ENCODE measurements at regions not wholly inside any gene's neighbourhood (a gene's known extent, or its start where the extent isn't known, plus 50 kb on each side); places are given as distances from the start of the nearest gene placed in this dataset.

DNA sequence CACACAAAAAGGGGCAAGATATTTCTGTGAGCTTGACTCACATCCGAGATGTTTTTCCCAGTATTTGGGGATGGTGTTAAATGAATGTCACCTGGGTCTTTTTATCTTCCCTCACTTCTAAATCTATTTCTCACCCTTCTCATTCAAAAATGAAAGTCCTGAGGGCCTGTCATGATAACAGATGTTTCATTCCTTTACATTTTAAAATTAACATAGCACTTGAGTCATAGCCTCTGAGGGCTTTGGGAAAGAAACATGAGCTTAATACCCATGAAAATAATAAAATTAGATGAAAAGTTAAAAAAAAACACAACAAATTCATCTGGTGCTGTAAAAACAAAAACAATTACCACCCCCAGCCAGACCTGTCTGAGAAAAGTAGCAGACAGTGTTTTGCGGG is 226.7 kb downstream of the HNMT start:
- H4K20me1 ChIP-seq, result no peaks in the 10 kb centered on the region
- H3K36me3 ChIP-seq, result no peaks in the 10 kb centered on the region
- no peak overlapping the region for H3K4me3 ChIP-seq
- no peak overlapping the region for H3K27ac ChIP-seq
- no peaks in the 10 kb centered on the region for H3K4me1 ChIP-seq
- no peak overlapping the region for H3K4me2 ChIP-seq
- H3K9me3 ChIP-seq, result no peaks in the 10 kb centered on the region
- H3K9ac ChIP-seq, result no peak overlapping the region
- TF ChIP-seq Cebpa-rat (IDR thresholded peaks at IDR 0.05), result no peak
- no peaks in the 10 kb centered on the region for H3K27me3 ChIP-seq

DNA sequence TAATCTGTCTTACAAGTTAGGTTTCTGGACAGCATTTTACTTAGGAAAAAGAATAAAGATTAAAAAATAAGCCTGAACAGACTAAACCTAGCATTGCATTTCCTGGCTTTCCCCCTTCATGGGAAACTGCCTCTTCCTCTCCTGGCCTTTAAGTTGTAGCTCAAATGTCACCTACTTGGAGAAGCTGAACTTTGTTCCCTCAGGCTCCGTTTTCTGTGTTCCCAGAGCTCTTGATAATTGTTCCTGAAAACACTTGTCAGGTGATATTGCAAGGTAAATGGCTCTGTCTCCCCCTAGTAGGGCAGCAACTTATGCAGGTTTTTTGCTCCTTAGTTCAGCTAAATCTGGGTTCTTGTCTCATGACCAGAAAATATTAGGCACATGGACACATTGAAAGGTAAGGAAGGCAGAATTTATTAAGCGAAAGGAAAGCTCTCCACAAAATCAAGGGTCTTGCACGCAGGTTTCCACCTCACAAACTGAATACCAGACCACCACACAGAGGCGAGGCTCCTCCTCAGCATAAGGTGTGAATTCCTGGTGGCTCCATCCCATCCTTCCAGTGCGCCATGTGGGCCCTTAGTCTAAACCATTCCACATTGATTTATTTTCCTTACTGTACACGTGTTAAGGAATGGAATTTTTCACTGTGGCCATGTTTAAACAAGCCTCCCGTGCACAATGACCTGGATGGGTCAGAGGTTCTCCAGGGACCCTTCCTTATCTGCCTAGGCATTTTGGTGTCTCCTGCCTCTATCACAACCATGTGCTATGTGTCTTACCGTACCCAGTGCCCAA is 229.3 kb downstream of the HNMT start:
- Histone ChIP-seq H3K9ac (no peak overlapping the region), H3K4me1 (no peaks in the 10 kb centered on the region), H3K27ac (no peak overlapping the region), H3K4me2 (no peak overlapping the region), H4K20me1 (no peaks in the 10 kb centered on the region), H3K27me3 (no peaks in the 10 kb centered on the region), H3K36me3 (no peaks in the 10 kb centered on the region), H3K4me3 (no peak overlapping the region), H3K9me3 (no peaks in the 10 kb centered on the region)
- no peak for TF ChIP-seq Cebpa-rat (IDR thresholded peaks at IDR 0.05)

- no peaks in the 10 kb centered on the region for H3K27me3 ChIP-seq
Measured at GRCh38 chr2:138201286-138201685, 237.0 kb downstream of the HNMT start.

GRCh38 chr2:138202762-138203161 is 238.5 kb downstream of the HNMT start:
- no peak for TF ChIP-seq Cebpa-rat (IDR thresholded peaks at IDR 0.05)
- Histone ChIP-seq H3K27me3 (no peaks in the 10 kb centered on the region), H3K9me3 (no peaks in the 10 kb centered on the region), H3K27ac (no peak overlapping the region), H3K4me2 (no peak overlapping the region), H3K4me1 (no peaks in the 10 kb centered on the region), H4K20me1 (no peaks in the 10 kb centered on the region), H3K9ac (no peak overlapping the region), H3K4me3 (no peak overlapping the region), H3K36me3 (no peaks in the 10 kb centered on the region)

More at GRCh38 chr2:138201286-138201685, 237.0 kb downstream of the HNMT start:
- no peak for TF ChIP-seq Cebpa-rat (IDR thresholded peaks at IDR 0.05)
- Histone ChIP-seq H3K9me3 (no peaks in the 10 kb centered on the region), H3K4me3 (no peak overlapping the region), H3K9ac (no peak overlapping the region), H3K36me3 (no peaks in the 10 kb centered on the region), H3K27ac (no peak overlapping the region), H4K20me1 (no peaks in the 10 kb centered on the region), H3K4me2 (no peak overlapping the region), H3K4me1 (no peaks in the 10 kb centered on the region)

DNA sequence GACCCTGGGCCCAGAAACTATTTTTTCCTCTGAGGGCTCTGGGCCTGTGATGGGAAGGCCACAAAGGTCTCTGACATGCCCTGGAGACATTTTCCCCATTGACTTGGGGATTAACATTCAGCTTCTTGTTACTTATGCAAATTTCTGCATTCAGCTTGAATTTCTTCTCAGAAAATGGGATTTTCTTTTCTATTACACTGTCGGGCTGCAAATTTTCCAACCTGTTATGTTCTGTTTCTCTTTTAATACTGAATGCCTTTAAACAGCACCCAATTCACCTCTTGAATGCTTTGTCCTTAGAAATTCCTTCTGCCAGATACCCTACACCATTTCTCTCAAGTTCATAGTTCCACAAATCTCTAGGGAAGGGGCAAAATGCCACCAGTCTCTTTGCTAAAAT is 241.0 kb downstream of the HNMT start:
- no peaks in the 10 kb centered on the region for H3K36me3 ChIP-seq
- no peaks in the 10 kb centered on the region for H4K20me1 ChIP-seq
- no peaks in the 10 kb centered on the region for H3K4me1 ChIP-seq
- no peak overlapping the region for H3K4me2 ChIP-seq
- no peaks in the 10 kb centered on the region for H3K9me3 ChIP-seq
- no peak for TF ChIP-seq Cebpa-rat (IDR thresholded peaks at IDR 0.05)
- H3K4me3 ChIP-seq, result no peak overlapping the region
- no peaks in the 10 kb centered on the region for H3K27me3 ChIP-seq
- H3K9ac ChIP-seq, result no peak overlapping the region
- H3K27ac ChIP-seq, result no peak overlapping the region

- Histone ChIP-seq H3K9ac (no peak overlapping the region), H3K4me1 (no peaks in the 10 kb centered on the region), H3K27me3 (no peaks in the 10 kb centered on the region), H3K36me3 (no peaks in the 10 kb centered on the region), H3K4me2 (no peak overlapping the region), H3K9me3 (no peaks in the 10 kb centered on the region), H4K20me1 (no peaks in the 10 kb centered on the region), H3K4me3 (no peak overlapping the region), H3K27ac (no peak overlapping the region)
- no peak for TF ChIP-seq Cebpa-rat (IDR thresholded peaks at IDR 0.05)
Measured at GRCh38 chr2:138207074-138207930, 243.0 kb downstream of the HNMT start.

DNA sequence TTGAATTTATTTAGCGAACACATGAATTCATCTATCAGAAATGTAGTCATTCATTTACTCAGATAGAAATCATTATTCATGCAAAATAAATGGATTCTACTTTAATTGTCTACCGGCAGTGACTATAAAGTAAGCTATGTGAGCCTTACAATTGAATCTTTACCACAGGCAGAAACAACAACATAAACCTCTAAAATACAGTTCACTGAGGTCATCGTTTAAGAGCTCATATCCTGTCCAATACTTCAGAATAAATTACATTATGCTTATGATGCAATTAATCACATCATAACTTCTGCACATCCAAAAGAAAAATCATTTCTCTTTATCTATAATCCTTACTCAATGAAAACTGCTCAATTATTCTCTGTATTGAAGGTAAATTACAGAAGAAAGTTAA is 244.7 kb downstream of the HNMT start:
- H3K4me2 ChIP-seq, result no peak overlapping the region
- no peak overlapping the region for H3K4me3 ChIP-seq
- H3K27ac ChIP-seq, result no peak overlapping the region
- TF ChIP-seq Cebpa-rat (IDR thresholded peaks at IDR 0.05), result no peak
- no peak overlapping the region for H3K9ac ChIP-seq
- H4K20me1 ChIP-seq, result no peaks in the 10 kb centered on the region
- no peaks in the 10 kb centered on the region for H3K4me1 ChIP-seq
- no peaks in the 10 kb centered on the region for H3K36me3 ChIP-seq
- no peaks in the 10 kb centered on the region for H3K9me3 ChIP-seq
- H3K27me3 ChIP-seq, result no peaks in the 10 kb centered on the region

GRCh38 chr2:138210487-138210886 is 246.2 kb downstream of the HNMT start:
- no peaks in the 10 kb centered on the region for H3K4me1 ChIP-seq

DNA sequence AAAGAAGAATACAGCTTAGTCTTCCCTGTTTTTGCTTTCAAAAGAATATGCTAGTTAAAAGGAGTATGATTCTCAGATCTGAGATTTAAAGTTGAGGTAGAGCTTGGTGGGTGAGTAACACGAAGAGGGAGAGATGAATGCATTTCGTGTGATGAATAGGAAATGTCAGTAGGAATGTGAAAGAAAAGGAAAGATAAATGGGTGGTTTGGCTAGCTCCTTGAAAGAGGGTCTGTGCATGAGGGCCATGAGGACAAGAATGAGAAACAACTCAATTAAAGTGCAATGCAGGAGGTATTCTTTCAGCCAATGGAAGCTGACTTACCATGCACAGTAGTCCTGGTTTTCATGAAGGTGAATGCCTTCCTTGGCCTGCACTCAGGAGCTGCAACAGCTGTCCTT is 248.2 kb downstream of the HNMT start:
- H4K20me1 ChIP-seq, result no peaks in the 10 kb centered on the region
- no peaks in the 10 kb centered on the region for H3K27me3 ChIP-seq
- no peaks in the 10 kb centered on the region for H3K4me1 ChIP-seq
- no peak overlapping the region for H3K4me2 ChIP-seq
- TF ChIP-seq Cebpa-rat (IDR thresholded peaks at IDR 0.05), result no peak
- no peaks in the 10 kb centered on the region for H3K36me3 ChIP-seq
- H3K4me3 ChIP-seq, result no peak overlapping the region
- H3K27ac ChIP-seq, result no peak overlapping the region
- H3K9me3 ChIP-seq, result no peaks in the 10 kb centered on the region
- H3K9ac ChIP-seq, result no peak overlapping the region

More at GRCh38 chr2:138210487-138210886, 246.2 kb downstream of the HNMT start:
- Histone ChIP-seq H3K27ac (no peak overlapping the region), H3K4me2 (no peak overlapping the region), H3K36me3 (no peaks in the 10 kb centered on the region), H4K20me1 (no peaks in the 10 kb centered on the region), H3K4me3 (no peak overlapping the region), H3K27me3 (no peaks in the 10 kb centered on the region), H3K9ac (no peak overlapping the region), H3K9me3 (no peaks in the 10 kb centered on the region)
- no peak for TF ChIP-seq Cebpa-rat (IDR thresholded peaks at IDR 0.05)

DNA sequence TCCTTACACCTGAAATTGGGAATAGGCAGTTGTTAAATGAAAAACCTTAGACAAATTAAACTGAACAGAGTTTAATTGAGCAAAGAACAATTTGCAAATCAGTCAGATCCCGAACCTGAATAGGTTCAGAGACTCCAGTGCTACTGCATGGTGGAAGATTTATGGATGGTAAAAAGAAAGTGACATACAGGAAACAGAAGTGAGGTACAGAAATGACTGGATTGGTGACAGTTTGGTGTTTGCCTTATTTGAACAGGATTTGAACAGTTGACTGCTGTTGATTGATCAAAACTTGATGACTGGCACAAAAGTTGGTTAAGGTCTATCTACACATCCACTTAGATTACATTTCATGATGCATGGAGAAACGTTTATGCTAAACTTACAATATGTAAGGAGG is 248.8 kb downstream of the HNMT start:
- no peaks in the 10 kb centered on the region for H3K9me3 ChIP-seq
- H3K4me3 ChIP-seq, result no peak overlapping the region
- H3K36me3 ChIP-seq, result no peaks in the 10 kb centered on the region
- TF ChIP-seq Cebpa-rat (IDR thresholded peaks at IDR 0.05), result no peak
- H3K9ac ChIP-seq, result no peak overlapping the region
- H3K4me1 ChIP-seq, result no peaks in the 10 kb centered on the region
- no peaks in the 10 kb centered on the region for H4K20me1 ChIP-seq
- no peak overlapping the region for H3K4me2 ChIP-seq
- H3K27me3 ChIP-seq, result no peaks in the 10 kb centered on the region
- no peak overlapping the region for H3K27ac ChIP-seq

All from BLaER1 (cell line).